Osteoblast (primary cell): ENCODE measurements at regions not wholly inside any gene's neighbourhood (a gene's known extent, or its start where the extent isn't known, plus 50 kb on each side); places are given as distances from the start of the nearest gene placed in this dataset.

Source experiments
- DNase-seq: peaks from one replicate; pipeline ENCODE4 v3.0.0; 2011; ENCODE audit warnings: low spot score, mixed read lengths; ENCODE audit not compliant: insufficient read length; ENCODE audit errors: missing footprints
- H2AFZ ChIP-seq: 2 replicates; pipeline ENCODE4 v1.6.0; 2011; ENCODE audit warnings: mild to moderate bottlenecking, low read length
- H3K27ac ChIP-seq: 2 replicates; pipeline ENCODE4 v1.5.1; 2011; ENCODE audit warnings: mild to moderate bottlenecking, low read depth, low read length, moderate library complexity
- H3K27me3 ChIP-seq: 2 replicates; pipeline ENCODE4 v1.6.0; 2012; ENCODE audit warnings: mild to moderate bottlenecking, control low read depth, inconsistent platforms, low read length, moderate library complexity; ENCODE audit not compliant: insufficient read depth
- H3K36me3 ChIP-seq: 2 replicates; pipeline ENCODE4 v1.5.1; 2011; ENCODE audit warnings: mild to moderate bottlenecking, low read length, control low read depth, moderate library complexity; ENCODE audit not compliant: insufficient read depth
- H3K4me1 ChIP-seq: 2 replicates; pipeline ENCODE4 v1.5.1; 2011; ENCODE audit warnings: mild to moderate bottlenecking, low read length, control low read depth, moderate library complexity; ENCODE audit not compliant: insufficient read depth
- H3K4me2 ChIP-seq: 2 replicates; pipeline ENCODE4 v1.6.0; 2011; ENCODE audit warnings: mild to moderate bottlenecking, low read length; ENCODE audit not compliant: insufficient read depth
- H3K4me3 ChIP-seq: fragments of 200-600 bp; sonication (generic); 3 replicates; pipeline ENCODE4 v1.5.1; 2012; ENCODE audit warnings: mild to moderate bottlenecking, low read length, inconsistent platforms; ENCODE audit not compliant: insufficient read depth
- H3K79me2 ChIP-seq: 2 replicates; pipeline ENCODE4 v1.6.0; 2012; ENCODE audit warnings: mild to moderate bottlenecking, low read length, control low read depth, inconsistent platforms; ENCODE audit not compliant: insufficient read depth
- H3K9me3 ChIP-seq: 2 replicates; pipeline ENCODE4 v1.5.1; 2011; ENCODE audit warnings: low read depth, low read length, control low read depth
- H4K20me1 ChIP-seq: 2 replicates; pipeline ENCODE4 v1.6.0; 2012; ENCODE audit warnings: mild to moderate bottlenecking, low read length, control low read depth; ENCODE audit not compliant: insufficient read depth
- CTCF ChIP-seq: IDR thresholded peaks from 2 replicates; pipeline ENCODE4 v1.5.1; 2011; ENCODE audit warnings: mild to moderate bottlenecking, low read depth, low read length, moderate library complexity; ENCODE audit errors: extremely low read depth

- DNase-seq = no peak
- Histone ChIP-seq H3K4me1 (no peaks in the 10 kb centered on the region), H3K27me3 (no peaks in the 10 kb centered on the region), H3K27ac (no peak overlapping the region), H2AFZ (no peak overlapping the region), H3K4me3 (no peak overlapping the region), H3K79me2 (no peaks in the 10 kb centered on the region), H3K4me2 (no peak overlapping the region), H4K20me1 (no peaks in the 10 kb centered on the region), H3K9me3 (no peaks in the 10 kb centered on the region), H3K36me3 (no peaks in the 10 kb centered on the region)
- TF ChIP-seq CTCF = no peak
Measured at GRCh38 chr2:123502931-123503330, 522.2 kb upstream of the CNTNAP5 start.

- H4K20me1 ChIP-seq = no peaks in the 10 kb centered on the region
- H3K9me3 ChIP-seq = no peaks in the 10 kb centered on the region
- no peaks in the 10 kb centered on the region for H3K27me3 ChIP-seq
- H3K4me2 ChIP-seq = no peak overlapping the region
- H3K27ac ChIP-seq = no peak overlapping the region
- no peak overlapping the region for H2AFZ ChIP-seq
- H3K36me3 ChIP-seq = no peaks in the 10 kb centered on the region
- no peak for DNase-seq
- H3K4me1 ChIP-seq = no peaks in the 10 kb centered on the region
- no peak overlapping the region for H3K4me3 ChIP-seq
- no peak for TF ChIP-seq CTCF
- H3K79me2 ChIP-seq = no peaks in the 10 kb centered on the region
Measured at GRCh38 chr2:123512547-123512946, 512.5 kb upstream of the CNTNAP5 start.

- H3K4me3 ChIP-seq = no peak overlapping the region
- no peak for TF ChIP-seq CTCF
- H3K79me2 ChIP-seq = no peaks in the 10 kb centered on the region
- H3K9me3 ChIP-seq = no peaks in the 10 kb centered on the region
- no peaks in the 10 kb centered on the region for H4K20me1 ChIP-seq
- no peaks in the 10 kb centered on the region for H3K4me1 ChIP-seq
- no peaks in the 10 kb centered on the region for H3K36me3 ChIP-seq
- no peak for DNase-seq
- H3K4me2 ChIP-seq = no peak overlapping the region
- H3K27me3 ChIP-seq = no peaks in the 10 kb centered on the region
- no peak overlapping the region for H2AFZ ChIP-seq
- no peak overlapping the region for H3K27ac ChIP-seq
Measured at GRCh38 chr2:123513351-123513750, 511.7 kb upstream of the CNTNAP5 start.

GRCh38 chr2:123514613-123515207 lies 510.4 kb upstream of the CNTNAP5 start:
- H3K4me3 ChIP-seq = no peak overlapping the region
- H4K20me1 ChIP-seq = no peaks in the 10 kb centered on the region
- H3K27me3 ChIP-seq = no peaks in the 10 kb centered on the region
- H3K4me1 ChIP-seq = no peaks in the 10 kb centered on the region
- no peaks in the 10 kb centered on the region for H3K79me2 ChIP-seq
- no peaks in the 10 kb centered on the region for H3K36me3 ChIP-seq
- H3K9me3 ChIP-seq = no peaks in the 10 kb centered on the region
- no peak overlapping the region for H2AFZ ChIP-seq
- TF ChIP-seq CTCF = no peak
- H3K4me2 ChIP-seq = no peak overlapping the region
- no peak for DNase-seq
- no peak overlapping the region for H3K27ac ChIP-seq
